HEK293 (cell line): ENCODE measurements at regions not wholly inside any gene's neighbourhood (a gene's known extent, or its start where the extent isn't known, plus 50 kb on each side); places are given as distances from the start of the nearest gene placed in this dataset.

Experiments
- CTCF ChIA-PET: fragments of 350-600 bp; formaldehyde crosslinking; extraction: SDS; loops from one replicate; lab custom pipeline; 2021; ENCODE audit warnings: antibody characterized with exemption; lab: Yijun Ruan, JAX
- POLR2A ChIA-PET: fragments of 300-600 bp; formaldehyde crosslinking; extraction: SDS; loops from one replicate; lab custom pipeline; 2020; ENCODE audit warnings: antibody characterized with exemption, inconsistent platforms; lab: Yijun Ruan, JAX
- H3K27ac ChIP-seq: fragments of 200-500 bp; sonication (Bioruptor generic); 2 replicates; pipeline ENCODE4 v1.5.1; 2014; ENCODE audit warnings: low read depth, low read length, control low read depth, inconsistent platforms; ENCODE audit errors: extremely low read depth
- H3K36me3 ChIP-seq, 2 experiments: fragments of 200-500 bp in 1 of 2; sonication (Bioruptor generic) in 1 of 2; 1 replicate in 1 of 2; 2 replicates in 1 of 2; pipeline ENCODE4 v1.5.1; 2014 to 2017; ENCODE audit warnings: inconsistent platforms in 2 of 2, low read length in 2 of 2; ENCODE audit not compliant: control insufficient read depth in 2 of 2, insufficient read depth in 1 of 2
- H3K4me1 ChIP-seq: fragments of 200-500 bp; sonication (Bioruptor generic); 2 replicates; pipeline ENCODE4 v1.5.1; 2014; ENCODE audit warnings: mild to moderate bottlenecking, low read length, inconsistent platforms; ENCODE audit not compliant: control insufficient read depth, insufficient read depth
- H3K4me3 ChIP-seq: 2 replicates; pipeline ENCODE4 v1.5.1; 2011; ENCODE audit warnings: low read depth, mild to moderate bottlenecking, control low read depth, low read length, moderate library complexity
- H3K9me3 ChIP-seq: fragments of 200-500 bp; sonication (Bioruptor generic); 2 replicates; pipeline ENCODE4 v1.5.1; 2014; ENCODE audit warnings: low read depth, low read length, inconsistent platforms; ENCODE audit not compliant: control insufficient read depth, insufficient read depth
- HOXA7 ChIP-seq: sonication (generic); formaldehyde crosslinking; IDR thresholded peaks from 2 replicates; pipeline ENCODE4 v1.8.1; 2022; ENCODE audit warnings: missing genetic modification reagents, borderline replicate concordance
- OSR2 ChIP-seq: fragments of 450-650 bp; formaldehyde crosslinking; IDR thresholded peaks from 2 replicates; pipeline ENCODE4 v1.5.1; 2016; ENCODE audit warnings: missing biosample characterization, missing genetic modification characterization
- REST ChIP-seq: fragments of 450-650 bp; formaldehyde crosslinking; IDR thresholded peaks from 2 replicates; pipeline ENCODE4 v1.5.1; 2016; ENCODE audit warnings: missing biosample characterization, missing genetic modification characterization
- SP7 ChIP-seq: fragments of 450-650 bp; formaldehyde crosslinking; IDR thresholded peaks from 2 replicates; pipeline ENCODE4 v1.5.1; 2016; ENCODE audit warnings: missing biosample characterization, missing genetic modification characterization
- ZBTB8A ChIP-seq: fragments of 450-650 bp; formaldehyde crosslinking; IDR thresholded peaks from 2 replicates; pipeline ENCODE4 v1.5.1; 2016; ENCODE audit warnings: missing biosample characterization, missing genetic modification characterization
- ZNF112 ChIP-seq: fragments of 450-650 bp; formaldehyde crosslinking; IDR thresholded peaks from 2 replicates; pipeline ENCODE4 v1.5.0; 2017; ENCODE audit warnings: missing biosample characterization, missing genetic modification characterization
- ZNF16 ChIP-seq: fragments of 450-650 bp; formaldehyde crosslinking; IDR thresholded peaks from 2 replicates; pipeline ENCODE4 v1.5.1; 2016; ENCODE audit warnings: low read depth, missing biosample characterization, missing genetic modification characterization
- ZNF274 ChIP-seq, 2 experiments: fragments of 200-500 bp in 1 of 2; fragments of 450-650 bp in 1 of 2; sonication (Bioruptor generic) in 1 of 2; formaldehyde crosslinking in 1 of 2; IDR thresholded peaks; 2 replicates each; pipeline versions ENCODE4 v1.5.1 to v1.6.1; 2014 to 2016; ENCODE audit warnings: borderline replicate concordance in 1 of 2, inconsistent platforms in 1 of 2, low read length in 1 of 2, missing biosample characterization in 1 of 2, missing genetic modification characterization in 1 of 2
- ZNF302 ChIP-seq: fragments of 450-650 bp; formaldehyde crosslinking; IDR thresholded peaks from 2 replicates; pipeline ENCODE4 v1.5.1; 2016; ENCODE audit warnings: missing biosample characterization, missing genetic modification characterization, low read depth
- ZNF350 ChIP-seq: fragments of 450-650 bp; formaldehyde crosslinking; IDR thresholded peaks from 2 replicates; pipeline ENCODE4 v1.5.0; 2017; ENCODE audit warnings: missing biosample characterization, mild to moderate bottlenecking, missing genetic modification characterization
- ZNF645 ChIP-seq: fragments of 450-650 bp; formaldehyde crosslinking; IDR thresholded peaks from 2 replicates; pipeline ENCODE4; 2016; ENCODE audit warnings: missing biosample characterization, missing genetic modification characterization
- ZNF658 ChIP-seq: fragments of 450-650 bp; formaldehyde crosslinking; IDR thresholded peaks from 2 replicates; pipeline ENCODE4; 2016; ENCODE audit warnings: missing biosample characterization, missing genetic modification characterization
- ZNF777 ChIP-seq: fragments of 450-650 bp; formaldehyde crosslinking; IDR thresholded peaks from 2 replicates; pipeline ENCODE4 v1.5.1; 2017; ENCODE audit warnings: missing biosample characterization, missing genetic modification characterization, borderline replicate concordance
- ZNF792 ChIP-seq: fragments of 450-650 bp; formaldehyde crosslinking; IDR thresholded peaks from 2 replicates; pipeline ENCODE4 v1.5.1; 2016; ENCODE audit warnings: missing biosample characterization, missing genetic modification characterization
- ZSCAN16 ChIP-seq: fragments of 450-650 bp; formaldehyde crosslinking; IDR thresholded peaks from 2 replicates; pipeline ENCODE4 v1.5.1; 2016; ENCODE audit warnings: missing biosample characterization, missing genetic modification characterization
- TF ChIP-seq, protein P1 (sequence below): IDR thresholded peaks from 2 replicates; pipeline ENCODE4 v1.6.1; 2011; ENCODE audit warnings: mild to moderate bottlenecking, low read depth, low read length, borderline replicate concordance
- TF ChIP-seq, protein P2 (sequence below): fragments of 450-650 bp; formaldehyde crosslinking; IDR thresholded peaks from 2 replicates; pipeline ENCODE4 v1.5.1; 2016; ENCODE audit warnings: missing biosample characterization, missing genetic modification characterization

GRCh38 chr5:82519558-82519957, 241.4 kb upstream of the RPS23 start:
- H3K9me3 ChIP-seq, result no peaks in the 10 kb centered on the region
- H3K27ac ChIP-seq, result no peak overlapping the region
- TF ChIP-seq REST (tag by site-specific recombination), result no peak
- no peak for TF ChIP-seq ZNF777
- no peak for TF ChIP-seq ZNF112 (tag by site-specific recombination)
- TF ChIP-seq, protein P1, sequence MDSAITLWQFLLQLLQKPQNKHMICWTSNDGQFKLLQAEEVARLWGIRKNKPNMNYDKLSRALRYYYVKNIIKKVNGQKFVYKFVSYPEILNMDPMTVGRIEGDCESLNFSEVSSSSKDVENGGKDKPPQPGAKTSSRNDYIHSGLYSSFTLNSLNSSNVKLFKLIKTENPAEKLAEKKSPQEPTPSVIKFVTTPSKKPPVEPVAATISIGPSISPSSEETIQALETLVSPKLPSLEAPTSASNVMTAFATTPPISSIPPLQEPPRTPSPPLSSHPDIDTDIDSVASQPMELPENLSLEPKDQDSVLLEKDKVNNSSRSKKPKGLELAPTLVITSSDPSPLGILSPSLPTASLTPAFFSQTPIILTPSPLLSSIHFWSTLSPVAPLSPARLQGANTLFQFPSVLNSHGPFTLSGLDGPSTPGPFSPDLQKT, result no peak
- TF ChIP-seq ZNF16 (tag by site-specific recombination), result no peak
- no peak for TF ChIP-seq ZNF645 (tag by site-specific recombination)
- no peak for TF ChIP-seq ZSCAN16
- H3K4me1 ChIP-seq, result no peaks in the 10 kb centered on the region
- no peaks in the 10 kb centered on the region for H3K36me3 ChIP-seq
- no peak overlapping the region for H3K4me3 ChIP-seq
- ChIA-PET CTCF (no interaction called here), POLR2A (no interaction called here)

GRCh38 chr5:82517544-82518075, 239.5 kb upstream of the RPS23 start:
- no peaks in the 10 kb centered on the region for H3K4me1 ChIP-seq
- no peaks in the 10 kb centered on the region for H3K36me3 ChIP-seq
- no peaks in the 10 kb centered on the region for H3K9me3 ChIP-seq
- CTCF ChIA-PET, result interaction anchor here (0.8 kb wide), 1 partner anchor 253 kb away, joined by 3 read pairs; no protein-coding TSS in a partner anchor
- no peak overlapping the region for H3K4me3 ChIP-seq
- POLR2A ChIA-PET, result interaction anchor here (0.5 kb wide), 1 partner anchor 126 kb away, joined by 3 read pairs; no protein-coding TSS in a partner anchor
- no peak for TF ChIP-seq ZNF350
- no peak overlapping the region for H3K27ac ChIP-seq

- Histone ChIP-seq H3K4me1 (no peaks in the 10 kb centered on the region), H3K9me3 (no peaks in the 10 kb centered on the region), H3K4me3 (no peak overlapping the region), H3K27ac (no peak overlapping the region), H3K36me3 (no peaks in the 10 kb centered on the region)
- CTCF ChIA-PET, result no interaction called here
- POLR2A ChIA-PET, result no interaction called here
- TF ChIP-seq, protein P2, sequence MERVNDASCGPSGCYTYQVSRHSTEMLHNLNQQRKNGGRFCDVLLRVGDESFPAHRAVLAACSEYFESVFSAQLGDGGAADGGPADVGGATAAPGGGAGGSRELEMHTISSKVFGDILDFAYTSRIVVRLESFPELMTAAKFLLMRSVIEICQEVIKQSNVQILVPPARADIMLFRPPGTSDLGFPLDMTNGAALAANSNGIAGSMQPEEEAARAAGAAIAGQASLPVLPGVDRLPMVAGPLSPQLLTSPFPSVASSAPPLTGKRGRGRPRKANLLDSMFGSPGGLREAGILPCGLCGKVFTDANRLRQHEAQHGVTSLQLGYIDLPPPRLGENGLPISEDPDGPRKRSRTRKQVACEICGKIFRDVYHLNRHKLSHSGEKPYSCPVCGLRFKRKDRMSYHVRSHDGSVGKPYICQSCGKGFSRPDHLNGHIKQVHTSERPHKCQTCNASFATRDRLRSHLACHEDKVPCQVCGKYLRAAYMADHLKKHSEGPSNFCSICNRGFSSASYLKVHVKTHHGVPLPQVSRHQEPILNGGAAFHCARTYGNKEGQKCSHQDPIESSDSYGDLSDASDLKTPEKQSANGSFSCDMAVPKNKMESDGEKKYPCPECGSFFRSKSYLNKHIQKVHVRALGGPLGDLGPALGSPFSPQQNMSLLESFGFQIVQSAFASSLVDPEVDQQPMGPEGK (tag by site-specific recombination), result no peak
- TF ChIP-seq ZNF792 (tag by site-specific recombination) (no peak), ZNF658 (tag by site-specific recombination) (no peak), ZNF16 (tag by site-specific recombination) (no peak), SP7 (tag by site-specific recombination) (no peak), ZNF302 (tag by site-specific recombination) (no peak), HOXA7 (CRISPR knock-in tag) (no peak), ZNF274 (IDR thresholded peaks at IDR 0.05; ENCODE audit: low read length) (no peak), ZNF274 (tag by site-specific recombination; IDR thresholded peaks at IDR 0.05; ENCODE audit: borderline replicate concordance) (no peak), ZNF350 (no peak), ZBTB8A (tag by site-specific recombination) (no peak), OSR2 (tag by site-specific recombination) (no peak), REST (tag by site-specific recombination) (no peak)
- TF ChIP-seq, protein P1, result no peak
Measured at GRCh38 chr5:82513738-82514137, 235.6 kb upstream of the RPS23 start.
